Suprapubic skin (tissue), 4 donors: ENCODE measurements at regions not wholly inside any gene's neighbourhood (a gene's known extent, or its start where the extent isn't known, plus 50 kb on each side); places are given as distances from the start of the nearest gene placed in this dataset.

Experiments
- DNase-seq, 2 donors: peaks; one replicate each; pipeline ENCODE4 v3.0.0-alpha.2; 2019; ENCODE audit warnings: low spot score in 2 of 2
- H3K27ac ChIP-seq: fragments of 200-600 bp; sonication (generic); one replicate; pipeline ENCODE4 v1.5.1; 2019
- H3K27me3 ChIP-seq: fragments of 200-600 bp; sonication (generic); one replicate; pipeline ENCODE4 v1.5.1; 2019
- H3K36me3 ChIP-seq: fragments of 200-600 bp; sonication (generic); one replicate; pipeline ENCODE4 v1.5.1; 2019
- H3K4me1 ChIP-seq: fragments of 200-600 bp; sonication (generic); one replicate; pipeline ENCODE4 v1.5.1; 2019
- H3K4me3 ChIP-seq: fragments of 200-600 bp; sonication (generic); one replicate; pipeline ENCODE4 v1.5.1; 2019; ENCODE audit warnings: mild to moderate bottlenecking
- H3K9me3 ChIP-seq: fragments of 200-600 bp; sonication (generic); one replicate; pipeline ENCODE4 v1.5.1; 2019
- CTCF ChIP-seq, 2 donors: fragments of 200-600 bp in 1 of 2; fragments of 450-650 bp in 1 of 2; sonication (generic) in 1 of 2; IDR thresholded peaks; one replicate each; pipeline ENCODE4 v1.5.1; 2016 to 2019; ENCODE audit warnings: antibody characterized with exemption in 2 of 2, mild to moderate bottlenecking in 1 of 2, moderate library complexity in 1 of 2
- EP300 ChIP-seq: sonication (generic); formaldehyde crosslinking; IDR thresholded peaks from one replicate; pipeline ENCODE4 v1.6.1; 2017; ENCODE audit warnings: antibody characterized with exemption
- POLR2A ChIP-seq, 2 donors: fragments of 450-650 bp; IDR thresholded peaks; one replicate each; pipeline ENCODE4 v1.6.1; 2017; ENCODE audit warnings: antibody characterized with exemption in 2 of 2, mild to moderate bottlenecking in 2 of 2, moderate library complexity in 2 of 2
- POLR2AphosphoS5 ChIP-seq, 3 donors: sonication (generic); formaldehyde crosslinking; IDR thresholded peaks; one replicate each; pipeline ENCODE4 v1.6.1; 2017; ENCODE audit warnings: antibody characterized with exemption in 3 of 3
- WGBS: methylation state at CpG from one replicate; pipeline ENCODE4 v1.1.5; 2018; 5-methylcytosine and 5-hydroxymethylcytosine counted together

GRCh38 chr7:108789451-108789850 lies 219.8 kb downstream of the DNAJB9 start:
- Histone ChIP-seq H3K36me3 (no peaks in the 10 kb centered on the region), H3K27ac (no peak overlapping the region), H3K4me1 (no peaks in the 10 kb centered on the region), H3K27me3 (no peaks in the 10 kb centered on the region), H3K4me3 (no peak overlapping the region), H3K9me3 (peaks cover 18% of the 10 kb centered on the region)
- 100% methylated on average over 1 of the region's 1 CpG for WGBS
- TF ChIP-seq EP300 (no peak), CTCF (IDR thresholded peaks at IDR 0.05) (no peak), POLR2A (IDR thresholded peaks at IDR 0.05) (no peak), POLR2AphosphoS5 (IDR thresholded peaks at IDR 0.05) (no peak)
- no peak for DNase-seq

GRCh38 chr7:108794466-108794865 lies 224.8 kb downstream of the DNAJB9 start:
- H3K27ac ChIP-seq: no peak overlapping the region
- no peaks in the 10 kb centered on the region for H3K4me1 ChIP-seq
- DNase-seq: no peak
- no peak overlapping the region for H3K4me3 ChIP-seq
- no peak for TF ChIP-seq CTCF (IDR thresholded peaks at IDR 0.05)
- TF ChIP-seq POLR2A (IDR thresholded peaks at IDR 0.05): no peak
- no peak for TF ChIP-seq POLR2AphosphoS5 (IDR thresholded peaks at IDR 0.05)
- TF ChIP-seq EP300: no peak
- H3K9me3 ChIP-seq: peaks cover 8% of the 10 kb centered on the region
- H3K36me3 ChIP-seq: no peaks in the 10 kb centered on the region
- 94% methylated on average over 1 of the region's 1 CpG for WGBS
- H3K27me3 ChIP-seq: no peaks in the 10 kb centered on the region

GRCh38 chr7:108802650-108803049 lies 233.0 kb downstream of the DNAJB9 start:
- Histone ChIP-seq H3K27me3 (no peaks in the 10 kb centered on the region), H3K36me3 (no peaks in the 10 kb centered on the region), H3K4me1 (no peaks in the 10 kb centered on the region), H3K4me3 (no peak overlapping the region), H3K27ac (no peak overlapping the region), H3K9me3 (no peaks in the 10 kb centered on the region)
- DNase-seq: no peak
- 36% methylated on average over 2 of the region's 2 CpGs for WGBS
- TF ChIP-seq POLR2A (IDR thresholded peaks at IDR 0.05) (no peak), POLR2AphosphoS5 (IDR thresholded peaks at IDR 0.05) (no peak), CTCF (IDR thresholded peaks at IDR 0.05) (no peak), EP300 (no peak)

- 64% methylated on average over 6 of the region's 6 CpGs for WGBS
- H3K36me3 ChIP-seq: no peaks in the 10 kb centered on the region
- H3K27me3 ChIP-seq: no peaks in the 10 kb centered on the region
- H3K27ac ChIP-seq: no peak overlapping the region
- TF ChIP-seq POLR2A (IDR thresholded peaks at IDR 0.05): no peak
- no peak for TF ChIP-seq EP300
- no peak for TF ChIP-seq CTCF (IDR thresholded peaks at IDR 0.05)
- no peak for TF ChIP-seq POLR2AphosphoS5 (IDR thresholded peaks at IDR 0.05)
- no peak overlapping the region for H3K4me3 ChIP-seq
- no peak for DNase-seq
- H3K4me1 ChIP-seq: no peaks in the 10 kb centered on the region
- H3K9me3 ChIP-seq: no peaks in the 10 kb centered on the region
These were observed 236.2 kb downstream of the DNAJB9 start for GRCh38 chr7:108805808-108806397.

- no peaks in the 10 kb centered on the region for H3K9me3 ChIP-seq
- 81% methylated on average over 1 of the region's 1 CpG for WGBS
These were observed 239.0 kb downstream of the DNAJB9 start for GRCh38 chr7:108808549-108809266.

More at GRCh38 chr7:108808549-108809266, 239.0 kb downstream of the DNAJB9 start:
- TF ChIP-seq CTCF (IDR thresholded peaks at IDR 0.05) (no peak), EP300 (no peak), POLR2AphosphoS5 (IDR thresholded peaks at IDR 0.05) (no peak), POLR2A (IDR thresholded peaks at IDR 0.05) (no peak)
- no peak for DNase-seq
- Histone ChIP-seq H3K36me3 (no peaks in the 10 kb centered on the region), H3K27me3 (no peaks in the 10 kb centered on the region), H3K4me1 (no peaks in the 10 kb centered on the region), H3K27ac (no peak overlapping the region), H3K4me3 (no peak overlapping the region)
